Neuronal stem cell (in vitro differentiated cells): ENCODE measurements at regions not wholly inside any gene's neighbourhood (a gene's known extent, or its start where the extent isn't known, plus 50 kb on each side); places are given as distances from the start of the nearest gene placed in this dataset.
A peak's percentile ranks its signal among the peaks of the same experiment; 100 is the strongest.
"Not testable (repeated sequence)": the region's sequence is repeated elsewhere in the genome, so short reads cannot be mapped to it uniquely, and the experiment has no call there.

Experiments used
- DNase-seq: peaks from one replicate; pipeline ENCODE4 v3.0.0-alpha.2; 2013; ENCODE audit warnings: low spot score
- H2AFZ ChIP-seq: one replicate; pipeline ENCODE4 v1.6.1; 2013; ENCODE audit warnings: mild to moderate bottlenecking, low read length, inconsistent platforms
- H2AK5ac ChIP-seq: 2 replicates; pipeline ENCODE4 v1.6.1; 2013; ENCODE audit warnings: low read depth, mild to moderate bottlenecking, inconsistent platforms, low read length, moderate library complexity, mixed read lengths
- H2BK120ac ChIP-seq: 2 replicates; pipeline ENCODE4 v1.6.1; 2013; ENCODE audit warnings: low read depth, mild to moderate bottlenecking, inconsistent platforms, low read length, moderate library complexity, mixed read lengths
- H2BK12ac ChIP-seq: one replicate; pipeline ENCODE4 v1.6.1; 2013; ENCODE audit warnings: low read length, inconsistent platforms
- H2BK15ac ChIP-seq: 2 replicates; pipeline ENCODE4 v1.6.1; 2013; ENCODE audit warnings: mild to moderate bottlenecking, low read length, inconsistent platforms, mixed read lengths
- H2BK5ac ChIP-seq: one replicate; pipeline ENCODE4 v1.6.1; 2013; ENCODE audit warnings: inconsistent platforms, mild to moderate bottlenecking, low read length, moderate library complexity
- H3K14ac ChIP-seq: one replicate; pipeline ENCODE4 v1.6.1; 2013; ENCODE audit warnings: low read length, inconsistent platforms
- H3K18ac ChIP-seq: 2 replicates; pipeline ENCODE4 v1.6.1; 2013; ENCODE audit warnings: low read length, inconsistent platforms
- H3K23ac ChIP-seq: 2 replicates; pipeline ENCODE4 v1.6.1; 2013; ENCODE audit warnings: low read depth, mild to moderate bottlenecking, mixed read lengths, low read length, inconsistent platforms; ENCODE audit not compliant: poor library complexity
- H3K27ac ChIP-seq: replicated peaks from 3 replicates; pipeline ENCODE4 v1.5.1; 2013; ENCODE audit warnings: low read length, inconsistent platforms
- H3K27me3 ChIP-seq, 3 experiments: 2 replicates each; pipeline ENCODE4 v1.6.1; 2013; ENCODE audit warnings: low read length in 3 of 3, mild to moderate bottlenecking in 2 of 3, inconsistent platforms in 1 of 3, low read depth in 1 of 3, mixed read lengths in 1 of 3, moderate library complexity in 1 of 3; ENCODE audit not compliant: control insufficient read depth in 3 of 3, insufficient read depth in 3 of 3
- H3K36me3 ChIP-seq, 2 donors: replicated peaks in 1 of 2; 2 replicates each; pipeline ENCODE4 v1.6.1; 2013; ENCODE audit warnings: low read length in 2 of 2; ENCODE audit not compliant: control insufficient read depth in 2 of 2, insufficient read depth in 2 of 2
- H3K4ac ChIP-seq: 2 replicates; pipeline ENCODE4 v1.6.1; 2013; ENCODE audit warnings: inconsistent platforms, mild to moderate bottlenecking, low read length, moderate library complexity
- H3K4me1 ChIP-seq, 2 donors: 1 replicate in 1 of 2; 2 replicates in 1 of 2; pipeline ENCODE4 v1.6.1; 2013; ENCODE audit warnings: low read length in 2 of 2, low read depth in 1 of 2; ENCODE audit not compliant: control insufficient read depth in 2 of 2, insufficient read depth in 1 of 2
- H3K4me2 ChIP-seq: one replicate; pipeline ENCODE4 v1.6.1; 2013; ENCODE audit warnings: mild to moderate bottlenecking, low read length, inconsistent platforms; ENCODE audit not compliant: insufficient read depth, poor library complexity, severe bottlenecking
- H3K4me3 ChIP-seq, 2 donors: 2 replicates each; pipeline ENCODE4 v1.5.1; 2013; ENCODE audit warnings: low read length in 2 of 2, mild to moderate bottlenecking in 2 of 2, inconsistent platforms in 1 of 2, moderate library complexity in 1 of 2
- H3K79me1 ChIP-seq: one replicate; pipeline ENCODE4 v1.6.1; 2013; ENCODE audit warnings: low read depth, mild to moderate bottlenecking, inconsistent platforms, low read length, moderate library complexity
- H3K9ac ChIP-seq: one replicate; pipeline ENCODE4 v1.6.1; 2013; ENCODE audit warnings: mild to moderate bottlenecking, low read depth, low read length, inconsistent platforms; ENCODE audit not compliant: poor library complexity
- H3K9me3 ChIP-seq, 2 donors: replicated peaks in 1 of 2; 2 replicates each; pipeline versions ENCODE3 to v1.6.1; 2013; ENCODE audit warnings: low read length in 2 of 2, mild to moderate bottlenecking in 2 of 2, inconsistent platforms in 1 of 2, low read depth in 1 of 2, mixed read lengths in 1 of 2, moderate library complexity in 1 of 2; ENCODE audit not compliant: control insufficient read depth in 2 of 2, insufficient read depth in 1 of 2
- H4K8ac ChIP-seq: one replicate; pipeline ENCODE4 v1.6.1; 2013; ENCODE audit warnings: low read depth, mild to moderate bottlenecking, inconsistent platforms, low read length, moderate library complexity
- H4K91ac ChIP-seq: one replicate; pipeline ENCODE4 v1.6.1; 2013; ENCODE audit warnings: low read length, low read depth, mild to moderate bottlenecking, inconsistent platforms; ENCODE audit not compliant: poor library complexity
- WGBS, 2 donors: extraction: QIAGEN DNeasy Blood & Tissue Kit; methylation state at CpG; one replicate each; pipeline ENCODE4 v1.1.7; 2013; ENCODE audit warnings: missing lambda C conversion rate in 2 of 2, mixed read lengths in 1 of 2; ENCODE audit not compliant: insufficient read length in 2 of 2, insufficient replicate concordance in 1 of 2; ENCODE audit errors: extremely low coverage in 2 of 2; 5-methylcytosine and 5-hydroxymethylcytosine counted together

- H2BK15ac ChIP-seq: no peak overlapping the region
Measured at GRCh38 chrX:73943693-73944562, 91.4 kb upstream of the XIST start.

GRCh38 chrX:73940893-73941470 lies 88.5 kb upstream of the XIST start:
- Histone ChIP-seq H3K4ac (no peak overlapping the region), H3K4me3 (no peak overlapping the region), H4K8ac (no peak overlapping the region), H3K4me1 (no peaks in the 10 kb centered on the region), H3K27ac (no peak overlapping the region), H2BK5ac (no peak overlapping the region), H3K9ac (no peak overlapping the region), H3K79me1 (peaks cover 2% of the 10 kb centered on the region), H3K27me3 (no peaks in the 10 kb centered on the region), H2BK120ac (no peak overlapping the region), H4K91ac (no peak overlapping the region), H2AFZ (no peak overlapping the region), H2BK12ac (no peak overlapping the region), H3K23ac (no peak overlapping the region), H3K4me2 (no peak overlapping the region), H3K14ac (no peak overlapping the region), H3K18ac (no peak overlapping the region), H2BK15ac (no peak overlapping the region), H3K36me3 (peaks cover 0 to 6% of the 10 kb centered on the region in 2 donors), H2AK5ac (no peak overlapping the region), H3K9me3 (no peaks in the 10 kb centered on the region)
- WGBS, 2 donors: no CpG with 5 or more reads among the region's 2 CpGs
- DNase-seq: no peak

More at GRCh38 chrX:73943693-73944562, 91.4 kb upstream of the XIST start:
- peak; percentile 59 for DNase-seq
- peak overlapping the region; percentile 70 to 98 for H3K4me3 ChIP-seq
- no peak overlapping the region for H4K8ac ChIP-seq
- peak overlapping the region; percentile 14 for H3K4me2 ChIP-seq
- no peak overlapping the region for H2AK5ac ChIP-seq
- H3K27ac ChIP-seq: no peak overlapping the region
- H3K79me1 ChIP-seq: peaks cover 3% of the 10 kb centered on the region
- peak overlapping the region; percentile 83 for H3K18ac ChIP-seq
- H2BK12ac ChIP-seq: no peak overlapping the region
- no CpG with 5 or more reads among the region's 39 CpGs for WGBS, 2 donors
- H3K4ac ChIP-seq: no peak overlapping the region
- no peak overlapping the region for H4K91ac ChIP-seq
- H3K36me3 ChIP-seq: peaks cover 2 to 34% of the 10 kb centered on the region in 2 donors
- H3K23ac ChIP-seq: peak overlapping the region; percentile 43
- no peaks in the 10 kb centered on the region for H3K4me1 ChIP-seq
- no peak overlapping the region for H2BK5ac ChIP-seq
- H3K14ac ChIP-seq: no peak overlapping the region
- no peak overlapping the region for H3K9ac ChIP-seq
- H2BK120ac ChIP-seq: no peak overlapping the region
- peak overlapping the region; percentile 89 for H2AFZ ChIP-seq
- H3K9me3 ChIP-seq: peaks cover 0 to 10% of the 10 kb centered on the region in 2 donors
- H3K27me3 ChIP-seq: no peaks in the 10 kb centered on the region

GRCh38 chrX:73937843-73938242 lies 85.3 kb upstream of the XIST start:
- H3K27ac ChIP-seq, H3K23ac ChIP-seq, H3K79me1 ChIP-seq, H3K9ac ChIP-seq, H3K27me3 ChIP-seq, H4K8ac ChIP-seq, DNase-seq, H3K14ac ChIP-seq, H3K4ac ChIP-seq, H3K4me1 ChIP-seq, H3K4me3 ChIP-seq, H3K9me3 ChIP-seq, H2AK5ac ChIP-seq, H2AFZ ChIP-seq, H2BK120ac ChIP-seq, H3K36me3 ChIP-seq, H4K91ac ChIP-seq, H2BK15ac ChIP-seq, H3K4me2 ChIP-seq, H3K18ac ChIP-seq, H2BK12ac ChIP-seq, H2BK5ac ChIP-seq: not testable (repeated sequence)
- WGBS, 2 donors: no CpG with 5 or more reads among the region's 15 CpGs

GRCh38 chrX:73932522-73932921 lies 80.0 kb upstream of the XIST start:
- no peak for DNase-seq
- Histone ChIP-seq H3K23ac (no peak overlapping the region), H3K9me3 (no peaks in the 10 kb centered on the region), H3K14ac (no peak overlapping the region), H3K4ac (no peak overlapping the region), H2AK5ac (no peak overlapping the region), H3K4me1 (no peaks in the 10 kb centered on the region), H3K4me2 (no peak overlapping the region), H3K18ac (no peak overlapping the region), H3K9ac (no peak overlapping the region), H2BK5ac (no peak overlapping the region), H3K27ac (no peak overlapping the region), H3K36me3 (no peaks in the 10 kb centered on the region), H4K91ac (no peak overlapping the region), H3K79me1 (no peaks in the 10 kb centered on the region), H2AFZ (no peak overlapping the region), H3K4me3 (no peak overlapping the region), H3K27me3 (no peaks in the 10 kb centered on the region), H4K8ac (no peak overlapping the region), H2BK15ac (no peak overlapping the region), H2BK120ac (no peak overlapping the region), H2BK12ac (no peak overlapping the region)
- WGBS, 2 donors: no CpG with 5 or more reads among the region's 2 CpGs
